ENCODE measurements at regions not wholly inside any gene's neighbourhood (a gene's known extent, or its start where the extent isn't known, plus 50 kb on each side); places are given as distances from the start of the nearest gene placed in this dataset.

- Mint-ChIP-seq H3K4me3 (no peak overlapping the region), H3K27ac (no peak overlapping the region), H3K4me1 (peaks cover 8% of the 10 kb centered on the region), H3K36me3 (ENCODE audit: low read depth) (no peaks in the 10 kb centered on the region), H3K27me3 (ENCODE audit: insufficient read depth) (no peaks in the 10 kb centered on the region), H3K9me3 (no peaks in the 10 kb centered on the region)
- TF ChIP-seq, protein P1, sequence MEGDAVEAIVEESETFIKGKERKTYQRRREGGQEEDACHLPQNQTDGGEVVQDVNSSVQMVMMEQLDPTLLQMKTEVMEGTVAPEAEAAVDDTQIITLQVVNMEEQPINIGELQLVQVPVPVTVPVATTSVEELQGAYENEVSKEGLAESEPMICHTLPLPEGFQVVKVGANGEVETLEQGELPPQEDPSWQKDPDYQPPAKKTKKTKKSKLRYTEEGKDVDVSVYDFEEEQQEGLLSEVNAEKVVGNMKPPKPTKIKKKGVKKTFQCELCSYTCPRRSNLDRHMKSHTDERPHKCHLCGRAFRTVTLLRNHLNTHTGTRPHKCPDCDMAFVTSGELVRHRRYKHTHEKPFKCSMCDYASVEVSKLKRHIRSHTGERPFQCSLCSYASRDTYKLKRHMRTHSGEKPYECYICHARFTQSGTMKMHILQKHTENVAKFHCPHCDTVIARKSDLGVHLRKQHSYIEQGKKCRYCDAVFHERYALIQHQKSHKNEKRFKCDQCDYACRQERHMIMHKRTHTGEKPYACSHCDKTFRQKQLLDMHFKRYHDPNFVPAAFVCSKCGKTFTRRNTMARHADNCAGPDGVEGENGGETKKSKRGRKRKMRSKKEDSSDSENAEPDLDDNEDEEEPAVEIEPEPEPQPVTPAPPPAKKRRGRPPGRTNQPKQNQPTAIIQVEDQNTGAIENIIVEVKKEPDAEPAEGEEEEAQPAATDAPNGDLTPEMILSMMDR (conservative IDR thresholded peaks at IDR 0.05), result no peak
- Histone ChIP-seq H3K9me3 (ENCODE audit: control insufficient read depth, low read length) (no peaks in the 10 kb centered on the region), H3K27me3 (ENCODE audit: control insufficient read depth, insufficient read depth, low read length, poor library complexity, severe bottlenecking) (no peaks in the 10 kb centered on the region), H3K4me3 (ENCODE audit: low read length) (no peak overlapping the region), H3K4me1 (ENCODE audit: control insufficient read depth, insufficient read depth, low read length) (no peaks in the 10 kb centered on the region), H3K9ac (ENCODE audit: extremely low read depth, low read length, poor library complexity, severe bottlenecking) (no peak overlapping the region), H3K36me3 (ENCODE audit: control insufficient read depth, insufficient read depth, low read length) (no peaks in the 10 kb centered on the region), H3K27ac (ENCODE audit: low read depth, low read length) (no peak overlapping the region)
- peak; percentile 54 for DNase-seq
- 87% methylated on average over 9 to 20 of the region's 20 CpGs for WGBS, 2 experiments (ENCODE audit: insufficient coverage in 1 of 2, insufficient read length in 1 of 2)
These were observed 54.8 kb upstream of the CACUL1 start for GRCh38 chr10:118809357-118810220.

GRCh38 chr10:118810796-118811505 is 56.2 kb upstream of the CACUL1 start:
- H3K27ac Mint-ChIP-seq, result no peak overlapping the region
- no peaks in the 10 kb centered on the region for H3K27me3 Mint-ChIP-seq (ENCODE audit: insufficient read depth)
- Histone ChIP-seq H3K4me3 (ENCODE audit: low read length) (no peak overlapping the region), H3K9me3 (ENCODE audit: control insufficient read depth, low read length) (no peaks in the 10 kb centered on the region), H3K4me1 (ENCODE audit: control insufficient read depth, insufficient read depth, low read length) (no peaks in the 10 kb centered on the region), H3K9ac (ENCODE audit: extremely low read depth, low read length, poor library complexity, severe bottlenecking) (no peak overlapping the region), H3K27me3 (ENCODE audit: control insufficient read depth, insufficient read depth, low read length, poor library complexity, severe bottlenecking) (no peaks in the 10 kb centered on the region), H3K27ac (ENCODE audit: low read depth, low read length) (no peak overlapping the region), H3K36me3 (ENCODE audit: control insufficient read depth, insufficient read depth, low read length) (no peaks in the 10 kb centered on the region)
- peak; percentile 35 for DNase-seq
- no peaks in the 10 kb centered on the region for H3K9me3 Mint-ChIP-seq
- TF ChIP-seq, protein P1 (conservative IDR thresholded peaks at IDR 0.05), result no peak
- H3K36me3 Mint-ChIP-seq (ENCODE audit: low read depth), result no peaks in the 10 kb centered on the region
- H3K4me1 Mint-ChIP-seq, result peaks cover 8% of the 10 kb centered on the region
- WGBS, 2 experiments (ENCODE audit: insufficient coverage in 1 of 2, insufficient read length in 1 of 2), result 78 to 84% methylated on average over 1 to 5 of the region's 5 CpGs
- no peak overlapping the region for H3K4me3 Mint-ChIP-seq

DNA sequence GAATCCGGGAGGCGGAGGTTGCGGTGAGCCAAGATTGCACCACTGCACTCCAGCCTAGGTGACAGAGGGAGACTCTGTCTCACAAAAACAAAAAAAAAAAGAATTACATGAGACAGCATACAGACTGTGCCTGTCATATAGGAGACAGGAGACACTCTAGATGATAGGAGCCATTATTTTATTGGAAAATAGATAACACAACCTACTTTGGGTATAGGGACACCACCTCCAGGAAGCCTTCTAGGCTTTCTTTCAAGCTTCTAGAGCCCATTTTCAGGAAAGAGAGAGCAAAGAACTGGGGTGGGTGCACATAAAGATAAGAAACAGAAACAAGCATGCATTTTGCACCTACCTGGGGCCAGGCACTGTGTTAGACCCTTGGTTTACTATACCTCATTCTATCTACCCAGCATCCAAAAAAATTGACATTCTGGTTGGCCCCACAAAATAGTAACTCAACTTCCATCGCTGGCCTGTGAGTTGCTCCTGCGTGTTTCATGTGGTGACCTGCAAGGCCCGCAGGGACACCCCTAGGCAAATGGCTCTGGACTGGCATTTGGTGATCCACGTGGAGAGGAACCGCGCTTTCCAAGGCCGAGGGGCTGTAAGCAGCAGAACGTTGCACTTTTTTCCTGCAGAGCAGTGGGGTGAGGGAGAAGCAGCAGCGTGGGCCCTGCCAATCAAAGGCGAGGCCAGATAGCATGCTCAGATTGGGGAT is 57.1 kb upstream of the CACUL1 start:
- no peaks in the 10 kb centered on the region for H3K4me1 ChIP-seq (ENCODE audit: control insufficient read depth, insufficient read depth, low read length)
- H3K9ac ChIP-seq (ENCODE audit: extremely low read depth, low read length, poor library complexity, severe bottlenecking), result no peak overlapping the region
- no peak overlapping the region for H3K27ac Mint-ChIP-seq
- H3K36me3 ChIP-seq (ENCODE audit: control insufficient read depth, insufficient read depth, low read length), result no peaks in the 10 kb centered on the region
- no peak overlapping the region for H3K4me3 Mint-ChIP-seq
- no peaks in the 10 kb centered on the region for H3K36me3 Mint-ChIP-seq (ENCODE audit: low read depth)
- 87 to 96% methylated on average over 5 to 13 of the region's 13 CpGs for WGBS, 2 experiments (ENCODE audit: insufficient coverage in 1 of 2, insufficient read length in 1 of 2)
- no peaks in the 10 kb centered on the region for H3K27me3 Mint-ChIP-seq (ENCODE audit: insufficient read depth)
- no peak for DNase-seq
- peaks cover 8% of the 10 kb centered on the region for H3K4me1 Mint-ChIP-seq
- no peaks in the 10 kb centered on the region for H3K9me3 Mint-ChIP-seq
- TF ChIP-seq, protein P1 (conservative IDR thresholded peaks at IDR 0.05), result no peak
- H3K4me3 ChIP-seq (ENCODE audit: low read length), result no peak overlapping the region
- no peaks in the 10 kb centered on the region for H3K9me3 ChIP-seq (ENCODE audit: control insufficient read depth, low read length)
- H3K27me3 ChIP-seq (ENCODE audit: control insufficient read depth, insufficient read depth, low read length, poor library complexity, severe bottlenecking), result no peaks in the 10 kb centered on the region
- H3K27ac ChIP-seq (ENCODE audit: low read depth, low read length), result no peak overlapping the region

All from endodermal cell (in vitro differentiated cells).